ENCODE measurements at regions not wholly inside any gene's neighbourhood (a gene's known extent, or its start where the extent isn't known, plus 50 kb on each side); places are given as distances from the start of the nearest gene placed in this dataset.

- TF ChIP-seq, protein P1, sequence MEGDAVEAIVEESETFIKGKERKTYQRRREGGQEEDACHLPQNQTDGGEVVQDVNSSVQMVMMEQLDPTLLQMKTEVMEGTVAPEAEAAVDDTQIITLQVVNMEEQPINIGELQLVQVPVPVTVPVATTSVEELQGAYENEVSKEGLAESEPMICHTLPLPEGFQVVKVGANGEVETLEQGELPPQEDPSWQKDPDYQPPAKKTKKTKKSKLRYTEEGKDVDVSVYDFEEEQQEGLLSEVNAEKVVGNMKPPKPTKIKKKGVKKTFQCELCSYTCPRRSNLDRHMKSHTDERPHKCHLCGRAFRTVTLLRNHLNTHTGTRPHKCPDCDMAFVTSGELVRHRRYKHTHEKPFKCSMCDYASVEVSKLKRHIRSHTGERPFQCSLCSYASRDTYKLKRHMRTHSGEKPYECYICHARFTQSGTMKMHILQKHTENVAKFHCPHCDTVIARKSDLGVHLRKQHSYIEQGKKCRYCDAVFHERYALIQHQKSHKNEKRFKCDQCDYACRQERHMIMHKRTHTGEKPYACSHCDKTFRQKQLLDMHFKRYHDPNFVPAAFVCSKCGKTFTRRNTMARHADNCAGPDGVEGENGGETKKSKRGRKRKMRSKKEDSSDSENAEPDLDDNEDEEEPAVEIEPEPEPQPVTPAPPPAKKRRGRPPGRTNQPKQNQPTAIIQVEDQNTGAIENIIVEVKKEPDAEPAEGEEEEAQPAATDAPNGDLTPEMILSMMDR (IDR thresholded peaks at IDR 0.05): no peak
- Mint-ChIP-seq H3K36me3 (ENCODE audit: low read depth) (no peaks in the 10 kb centered on the region), H3K9me3 (peaks cover 5% of the 10 kb centered on the region), H3K4me3 (no peak overlapping the region), H3K27me3 (ENCODE audit: low read depth, poor library complexity) (peaks cover 8% of the 10 kb centered on the region), H3K27ac (no peak overlapping the region), H3K4me1 (peaks cover 10% of the 10 kb centered on the region)
- no peak for DNase-seq
These were observed 180.9 kb downstream of the MBOAT1 start for GRCh38 chr6:20031342-20031741.

GRCh38 chr6:20033697-20034407 is 178.4 kb downstream of the MBOAT1 start:
- Mint-ChIP-seq H3K4me3 (no peak overlapping the region), H3K27me3 (ENCODE audit: low read depth, poor library complexity) (peaks cover 10% of the 10 kb centered on the region), H3K4me1 (peaks cover 10% of the 10 kb centered on the region), H3K9me3 (peaks cover 10% of the 10 kb centered on the region), H3K36me3 (ENCODE audit: low read depth) (no peaks in the 10 kb centered on the region), H3K27ac (no peak overlapping the region)
- TF ChIP-seq, protein P1 (IDR thresholded peaks at IDR 0.05): no peak
- no peak for DNase-seq

DNA sequence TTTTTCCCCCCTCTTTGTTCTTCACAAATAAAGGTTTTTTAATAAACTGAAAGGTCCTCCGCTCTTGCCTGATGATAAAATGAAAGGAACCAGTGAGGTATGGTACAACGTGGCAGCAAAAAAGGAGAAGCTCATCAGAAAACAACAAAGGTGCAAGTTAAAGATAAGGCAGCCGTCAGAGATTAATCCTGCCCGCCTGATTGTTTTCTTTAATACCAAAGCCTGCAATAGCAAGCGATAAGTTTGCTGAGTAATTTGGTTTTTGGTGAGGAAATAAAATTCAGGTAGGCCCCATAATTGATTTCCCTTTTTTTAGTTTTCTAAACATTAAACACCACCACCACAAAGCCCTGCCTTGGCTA is 177.9 kb downstream of the MBOAT1 start:
- TF ChIP-seq, protein P1 (IDR thresholded peaks at IDR 0.05): no peak
- no peak for DNase-seq
- Mint-ChIP-seq H3K27ac (no peak overlapping the region), H3K36me3 (ENCODE audit: low read depth) (no peaks in the 10 kb centered on the region), H3K4me1 (peaks cover 10% of the 10 kb centered on the region), H3K27me3 (ENCODE audit: low read depth, poor library complexity) (peaks cover 11% of the 10 kb centered on the region), H3K9me3 (peaks cover 16% of the 10 kb centered on the region), H3K4me3 (no peak overlapping the region)

DNA sequence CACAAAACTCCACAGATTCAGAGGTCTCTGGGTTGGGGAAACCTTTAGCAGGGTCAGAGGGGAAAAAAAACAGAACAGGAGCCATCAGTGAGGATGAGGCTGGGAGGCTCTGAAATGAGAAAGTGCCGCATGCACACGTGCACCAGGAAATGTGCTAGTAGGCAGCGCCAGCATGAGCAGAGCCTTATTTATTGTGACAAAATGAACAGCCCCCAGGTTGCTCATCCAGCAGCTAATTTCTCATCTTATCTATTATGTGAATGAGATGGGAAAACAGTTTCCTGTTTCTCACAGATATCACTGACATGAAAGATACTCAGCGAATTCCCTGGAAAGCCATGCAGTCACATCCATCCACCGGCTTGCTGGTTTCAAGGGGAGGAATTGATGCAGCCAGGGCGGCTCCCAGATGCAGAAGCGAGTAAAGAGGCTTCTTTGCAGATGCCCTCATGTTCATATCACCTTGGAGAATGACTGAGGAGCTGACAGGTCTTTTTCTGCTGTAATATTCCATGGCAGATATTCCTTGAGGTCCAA is 176.1 kb downstream of the MBOAT1 start:
- Mint-ChIP-seq H3K27ac (no peak overlapping the region), H3K4me3 (no peak overlapping the region), H3K27me3 (ENCODE audit: low read depth, poor library complexity) (peaks cover 11% of the 10 kb centered on the region), H3K4me1 (peaks cover 10% of the 10 kb centered on the region), H3K36me3 (ENCODE audit: low read depth) (no peaks in the 10 kb centered on the region), H3K9me3 (peaks cover 17% of the 10 kb centered on the region)
- TF ChIP-seq, protein P1 (IDR thresholded peaks at IDR 0.05): no peak
- no peak for DNase-seq

DNA sequence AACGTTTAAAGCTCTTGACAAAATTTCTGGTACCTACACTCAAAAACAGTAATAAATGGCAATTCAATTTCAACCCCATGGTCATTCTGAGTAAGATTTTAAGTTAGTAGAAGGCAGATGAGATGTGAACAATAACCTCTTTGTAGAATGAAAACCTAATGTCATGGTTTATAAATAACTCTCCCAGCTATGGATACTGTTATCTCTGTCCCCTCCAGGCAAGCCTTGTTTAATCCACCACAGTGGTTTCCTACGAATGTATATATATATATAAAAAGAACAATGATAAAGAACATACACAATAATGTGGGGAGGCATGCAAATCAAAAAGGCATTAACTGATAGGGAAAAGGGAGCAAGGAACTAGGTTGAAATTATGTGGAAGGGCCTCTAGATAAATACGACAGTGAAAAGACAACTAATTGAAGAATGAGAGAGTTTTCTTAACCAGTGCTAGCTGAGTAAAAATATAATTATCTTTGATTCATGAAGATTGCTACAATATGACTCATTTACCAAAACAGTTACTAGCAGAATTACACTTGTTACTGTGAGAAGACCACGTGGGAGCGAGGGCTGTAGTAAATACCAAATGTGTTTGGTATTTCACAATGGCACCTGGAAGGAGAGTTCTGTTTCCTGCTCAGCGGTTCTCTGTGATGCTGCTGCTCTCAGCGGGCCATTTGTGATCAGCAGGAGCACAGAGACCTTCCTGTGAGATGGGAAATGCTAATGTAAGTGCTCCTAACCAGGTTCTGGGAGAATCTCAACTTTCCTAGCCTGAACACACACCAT is 173.7 kb downstream of the MBOAT1 start:
- DNase-seq: no peak
- Mint-ChIP-seq H3K27ac (no peak overlapping the region), H3K4me3 (no peak overlapping the region), H3K4me1 (peaks cover 10% of the 10 kb centered on the region), H3K9me3 (peaks cover 12% of the 10 kb centered on the region), H3K36me3 (ENCODE audit: low read depth) (no peaks in the 10 kb centered on the region), H3K27me3 (ENCODE audit: low read depth, poor library complexity) (peaks cover 11% of the 10 kb centered on the region)
- TF ChIP-seq, protein P1 (IDR thresholded peaks at IDR 0.05): no peak
